Osteocyte (in vitro differentiated cells): ENCODE measurements at regions not wholly inside any gene's neighbourhood (a gene's known extent, or its start where the extent isn't known, plus 50 kb on each side); places are given as distances from the start of the nearest gene placed in this dataset.

Source experiments
- DNase-seq: peaks from one replicate; pipeline ENCODE4 v3.0.0; 2021; ENCODE audit warnings: mixed read lengths; ENCODE audit not compliant: unreplicated experiment; ENCODE audit errors: extremely low spot score
- H3K27ac Mint-ChIP-seq: one replicate; pipeline ENCODE4 v1.8.0; 2021; ENCODE audit warnings: mild to moderate bottlenecking, mixed read lengths; ENCODE audit not compliant: unreplicated experiment
- H3K27me3 Mint-ChIP-seq: one replicate; pipeline ENCODE4 v1.8.0; 2021; ENCODE audit warnings: mixed read lengths; ENCODE audit not compliant: unreplicated experiment
- H3K36me3 Mint-ChIP-seq: one replicate; pipeline ENCODE4 v1.8.0; 2021; ENCODE audit warnings: mixed read lengths; ENCODE audit not compliant: unreplicated experiment
- H3K4me1 Mint-ChIP-seq: one replicate; pipeline ENCODE4 v1.8.0; 2021; ENCODE audit warnings: mixed read lengths; ENCODE audit not compliant: unreplicated experiment
- H3K4me3 Mint-ChIP-seq: one replicate; pipeline ENCODE4 v1.8.0; 2021; ENCODE audit warnings: mild to moderate bottlenecking, moderate library complexity, mixed read lengths; ENCODE audit not compliant: unreplicated experiment
- H3K9me3 Mint-ChIP-seq: one replicate; pipeline ENCODE4 v1.8.0; 2021; ENCODE audit warnings: mixed read lengths; ENCODE audit not compliant: unreplicated experiment
- TF ChIP-seq, protein P1 (sequence below): fragments of 200-600 bp; sonication (generic); IDR thresholded peaks from 2 replicates; pipeline ENCODE4 v1.5.0; 2021; ENCODE audit warnings: antibody characterized with exemption, mild to moderate bottlenecking, moderate library complexity

DNA sequence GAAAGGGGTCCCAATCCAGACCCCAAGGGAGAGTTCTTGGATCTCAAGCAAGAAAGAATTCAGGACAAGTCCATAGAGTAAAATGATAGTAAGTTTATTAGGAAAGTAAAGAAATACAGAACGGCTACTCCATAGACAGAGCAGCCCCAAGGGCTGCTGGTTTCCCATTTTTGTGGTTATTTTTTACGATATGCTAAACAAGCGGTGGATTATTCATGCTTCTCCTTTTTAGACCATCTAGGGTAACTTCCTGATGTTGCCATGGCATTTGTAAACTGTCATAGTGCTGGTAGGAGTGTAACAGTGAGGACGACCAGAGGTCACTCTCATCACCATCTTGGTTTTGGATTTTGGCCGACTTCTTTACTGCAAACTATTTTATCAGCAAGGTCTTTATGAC, 1033.4 kb downstream of the SORCS3 start:
- Mint-ChIP-seq H3K4me3 (no peak overlapping the region), H3K36me3 (no peaks in the 10 kb centered on the region), H3K4me1 (no peaks in the 10 kb centered on the region), H3K27ac (no peak overlapping the region), H3K27me3 (no peaks in the 10 kb centered on the region), H3K9me3 (peaks cover 60% of the 10 kb centered on the region)
- DNase-seq = no peak
- TF ChIP-seq, protein P1, sequence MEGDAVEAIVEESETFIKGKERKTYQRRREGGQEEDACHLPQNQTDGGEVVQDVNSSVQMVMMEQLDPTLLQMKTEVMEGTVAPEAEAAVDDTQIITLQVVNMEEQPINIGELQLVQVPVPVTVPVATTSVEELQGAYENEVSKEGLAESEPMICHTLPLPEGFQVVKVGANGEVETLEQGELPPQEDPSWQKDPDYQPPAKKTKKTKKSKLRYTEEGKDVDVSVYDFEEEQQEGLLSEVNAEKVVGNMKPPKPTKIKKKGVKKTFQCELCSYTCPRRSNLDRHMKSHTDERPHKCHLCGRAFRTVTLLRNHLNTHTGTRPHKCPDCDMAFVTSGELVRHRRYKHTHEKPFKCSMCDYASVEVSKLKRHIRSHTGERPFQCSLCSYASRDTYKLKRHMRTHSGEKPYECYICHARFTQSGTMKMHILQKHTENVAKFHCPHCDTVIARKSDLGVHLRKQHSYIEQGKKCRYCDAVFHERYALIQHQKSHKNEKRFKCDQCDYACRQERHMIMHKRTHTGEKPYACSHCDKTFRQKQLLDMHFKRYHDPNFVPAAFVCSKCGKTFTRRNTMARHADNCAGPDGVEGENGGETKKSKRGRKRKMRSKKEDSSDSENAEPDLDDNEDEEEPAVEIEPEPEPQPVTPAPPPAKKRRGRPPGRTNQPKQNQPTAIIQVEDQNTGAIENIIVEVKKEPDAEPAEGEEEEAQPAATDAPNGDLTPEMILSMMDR = no peak

DNA sequence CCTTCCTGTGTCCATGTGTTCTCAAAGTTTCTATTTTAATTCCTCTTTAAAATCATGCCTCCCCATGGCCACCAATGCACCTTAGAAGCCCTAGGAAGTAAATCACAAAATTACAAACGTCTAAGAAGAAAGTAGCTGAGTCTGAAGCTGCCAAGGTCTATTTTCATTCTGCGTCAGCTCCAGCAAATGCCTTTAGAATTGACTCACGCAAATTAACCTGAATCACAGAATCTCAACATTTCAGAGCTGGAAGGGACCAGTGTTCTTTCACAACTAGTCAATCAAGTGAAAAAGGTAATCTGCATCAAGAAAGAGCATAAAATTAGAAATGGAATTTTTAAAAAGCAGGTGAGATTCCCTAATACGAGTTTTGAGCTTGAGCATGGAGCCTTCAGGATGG, 1017.6 kb downstream of the SORCS3 start:
- Mint-ChIP-seq H3K4me3 (no peak overlapping the region), H3K9me3 (peaks cover 6% of the 10 kb centered on the region), H3K27me3 (no peaks in the 10 kb centered on the region), H3K4me1 (no peaks in the 10 kb centered on the region), H3K27ac (no peak overlapping the region), H3K36me3 (no peaks in the 10 kb centered on the region)
- TF ChIP-seq, protein P1 = no peak
- DNase-seq = no peak

DNA sequence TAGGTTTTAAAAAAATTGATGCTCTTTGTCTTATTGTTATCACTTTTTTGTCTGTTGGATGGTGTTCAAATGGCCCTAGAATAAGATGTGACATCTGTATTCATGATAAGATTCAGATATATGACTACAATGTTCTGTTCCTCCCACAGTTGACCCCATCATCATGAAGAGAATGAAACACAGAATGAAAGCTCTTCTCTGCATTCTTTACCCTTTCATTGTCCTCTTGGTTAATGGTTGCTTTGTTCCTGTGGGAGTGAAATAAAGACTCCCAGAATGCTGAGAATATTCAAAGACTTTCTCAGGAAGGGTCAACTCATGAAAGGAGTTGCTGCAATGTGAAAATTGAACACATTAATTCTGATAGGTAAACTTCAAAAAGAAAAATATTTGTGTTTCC, 1015.8 kb downstream of the SORCS3 start:
- H3K9me3 Mint-ChIP-seq = peaks cover 3% of the 10 kb centered on the region
- TF ChIP-seq, protein P1 = no peak
- H3K27me3 Mint-ChIP-seq = no peaks in the 10 kb centered on the region
- no peak for DNase-seq
- H3K4me1 Mint-ChIP-seq = no peaks in the 10 kb centered on the region
- H3K4me3 Mint-ChIP-seq = no peak overlapping the region
- H3K36me3 Mint-ChIP-seq = no peaks in the 10 kb centered on the region
- H3K27ac Mint-ChIP-seq = no peak overlapping the region

- no peak overlapping the region for H3K27ac Mint-ChIP-seq
- H3K9me3 Mint-ChIP-seq = peaks cover 5% of the 10 kb centered on the region
- H3K4me3 Mint-ChIP-seq = no peak overlapping the region
- no peak for DNase-seq
- no peaks in the 10 kb centered on the region for H3K36me3 Mint-ChIP-seq
- H3K4me1 Mint-ChIP-seq = no peaks in the 10 kb centered on the region
- no peaks in the 10 kb centered on the region for H3K27me3 Mint-ChIP-seq
- TF ChIP-seq, protein P1 = no peak
Observed at GRCh38 chr10:105650306-105650705, 1009.2 kb downstream of the SORCS3 start.

DNA sequence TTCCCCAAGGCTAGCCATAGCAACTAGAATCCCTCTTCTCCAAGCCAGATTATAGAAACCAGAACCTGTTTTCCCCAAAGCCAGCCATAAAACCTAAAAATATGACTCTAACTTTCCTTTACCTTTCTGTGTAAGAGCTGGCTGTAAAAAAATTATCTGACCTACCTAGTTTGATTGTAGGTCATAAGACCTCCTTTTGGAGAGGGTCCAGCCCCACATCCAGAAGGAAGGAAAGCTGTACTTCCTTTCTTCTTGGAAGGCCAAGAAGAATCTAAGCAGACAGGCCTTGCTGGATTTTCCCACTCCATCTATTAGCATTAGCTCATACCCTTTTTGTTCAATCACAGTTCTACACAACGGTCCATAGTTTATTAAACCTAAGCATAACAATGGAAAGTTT, 1006.3 kb downstream of the SORCS3 start:
- Mint-ChIP-seq H3K36me3 (no peaks in the 10 kb centered on the region), H3K9me3 (peaks cover 9% of the 10 kb centered on the region), H3K27ac (no peak overlapping the region), H3K4me1 (no peaks in the 10 kb centered on the region), H3K4me3 (no peak overlapping the region), H3K27me3 (no peaks in the 10 kb centered on the region)
- TF ChIP-seq, protein P1 = no peak
- no peak for DNase-seq
